IgD-negative memory B cell (primary cell): ENCODE measurements at regions not wholly inside any gene's neighbourhood (a gene's known extent, or its start where the extent isn't known, plus 50 kb on each side); places are given as distances from the start of the nearest gene placed in this dataset.

ENCODE experiments used
- H3K27ac Mint-ChIP-seq, 3 donors: one replicate each; pipeline ENCODE4 v1.8.0; 2020 to 2022; ENCODE audit warnings: mild to moderate bottlenecking in 3 of 3, mixed read lengths in 3 of 3, moderate library complexity in 1 of 3
- H3K27me3 Mint-ChIP-seq: one replicate; pipeline ENCODE4 v1.8.0; 2021; ENCODE audit warnings: mixed read lengths
- H3K36me3 Mint-ChIP-seq: one replicate; pipeline ENCODE4 v1.8.0; 2020; ENCODE audit warnings: mild to moderate bottlenecking, mixed read lengths
- H3K4me1 Mint-ChIP-seq, 3 donors: one replicate each; pipeline ENCODE4 v1.8.0; 2020 to 2022; ENCODE audit warnings: mixed read lengths in 3 of 3, mild to moderate bottlenecking in 1 of 3
- H3K4me3 Mint-ChIP-seq, 4 donors: one replicate each; pipeline ENCODE4 v1.8.0; 2020 to 2022; ENCODE audit warnings: mild to moderate bottlenecking in 4 of 4, mixed read lengths in 4 of 4, moderate library complexity in 3 of 4
- H3K9me3 Mint-ChIP-seq, 3 donors: one replicate each; pipeline ENCODE4 v1.8.0; 2020 to 2021; ENCODE audit warnings: mixed read lengths in 3 of 3, mild to moderate bottlenecking in 1 of 3

GRCh38 chr12:48286665-48287064, 64.1 kb downstream of the ZNF641 start:
- peaks cover 17% of the 10 kb centered on the region for H3K27me3 Mint-ChIP-seq
- H3K9me3 Mint-ChIP-seq, result no peaks in the 10 kb centered on the region
- H3K27ac Mint-ChIP-seq, result peak overlapping the region in 1 of 3 donors; percentile 52
- H3K4me3 Mint-ChIP-seq, result no peak overlapping the region
- peaks cover 1% of the 10 kb centered on the region for H3K36me3 Mint-ChIP-seq
- H3K4me1 Mint-ChIP-seq, result peaks cover 0 to 5% (median 0%) of the 10 kb centered on the region in 3 donors

- Mint-ChIP-seq H3K27me3 (peaks cover 17% of the 10 kb centered on the region), H3K4me1 (peaks cover 0 to 5% (median 0%) of the 10 kb centered on the region in 3 donors), H3K27ac (peak overlapping the region in 1 of 3 donors; percentile 52), H3K4me3 (no peak overlapping the region), H3K9me3 (no peaks in the 10 kb centered on the region), H3K36me3 (peaks cover 1% of the 10 kb centered on the region)
These were observed 64.7 kb downstream of the ZNF641 start for GRCh38 chr12:48285751-48286650.

- Mint-ChIP-seq H3K36me3 (no peaks in the 10 kb centered on the region), H3K9me3 (peaks cover under 1 to 2% (median under 1%) of the 10 kb centered on the region in 3 donors), H3K4me1 (peaks cover 0 to 5% (median 0%) of the 10 kb centered on the region in 3 donors), H3K4me3 (no peak overlapping the region), H3K27ac (no peak overlapping the region), H3K27me3 (peaks cover 19% of the 10 kb centered on the region)
These were observed 68.9 kb downstream of the ZNF641 start for GRCh38 chr12:48281811-48282210.

- H3K27me3 Mint-ChIP-seq, result peaks cover 23% of the 10 kb centered on the region
- no peak overlapping the region for H3K4me3 Mint-ChIP-seq
- H3K9me3 Mint-ChIP-seq, result peaks cover 2 to 8% (median 5%) of the 10 kb centered on the region in 3 donors
- H3K36me3 Mint-ChIP-seq, result peaks cover 1% of the 10 kb centered on the region
- no peaks in the 10 kb centered on the region for H3K4me1 Mint-ChIP-seq
- H3K27ac Mint-ChIP-seq, result no peak overlapping the region
These were observed 70.1 kb downstream of the ZNF641 start for GRCh38 chr12:48280572-48280971.

- H3K4me1 Mint-ChIP-seq, result no peaks in the 10 kb centered on the region
- H3K27ac Mint-ChIP-seq, result no peak overlapping the region
These were observed 71.1 kb downstream of the ZNF641 start for GRCh38 chr12:48279601-48280000.

GRCh38 chr12:48279101-48279500, 71.6 kb downstream of the ZNF641 start:
- no peak overlapping the region for H3K27ac Mint-ChIP-seq
- no peak overlapping the region for H3K4me3 Mint-ChIP-seq
- peaks cover 2 to 10% (median 5%) of the 10 kb centered on the region in 3 donors for H3K9me3 Mint-ChIP-seq
- peaks cover 1% of the 10 kb centered on the region for H3K36me3 Mint-ChIP-seq
- no peaks in the 10 kb centered on the region for H3K4me1 Mint-ChIP-seq
- H3K27me3 Mint-ChIP-seq, result peaks cover 23% of the 10 kb centered on the region

More at GRCh38 chr12:48279601-48280000, 71.1 kb downstream of the ZNF641 start:
- peaks cover 23% of the 10 kb centered on the region for H3K27me3 Mint-ChIP-seq
- peak overlapping the region in 1 of 4 donors; percentile 6 for H3K4me3 Mint-ChIP-seq
- peaks cover 2 to 10% (median 5%) of the 10 kb centered on the region in 3 donors for H3K9me3 Mint-ChIP-seq
- peaks cover 1% of the 10 kb centered on the region for H3K36me3 Mint-ChIP-seq

- no peak overlapping the region for H3K27ac Mint-ChIP-seq
- peak overlapping the region in 1 of 4 donors; percentile 65 for H3K4me3 Mint-ChIP-seq
- H3K36me3 Mint-ChIP-seq, result peaks cover 1% of the 10 kb centered on the region
- H3K4me1 Mint-ChIP-seq, result peaks cover 0 to 2% (median 0%) of the 10 kb centered on the region in 3 donors
- peaks cover 2 to 10% (median 5%) of the 10 kb centered on the region in 3 donors for H3K9me3 Mint-ChIP-seq
- peaks cover 19% of the 10 kb centered on the region for H3K27me3 Mint-ChIP-seq
These were observed 73.5 kb upstream of the OR10AD1 start for GRCh38 chr12:48276621-48277020.

- peak overlapping the region in 1 of 4 donors; percentile 16 for H3K4me3 Mint-ChIP-seq
- H3K4me1 Mint-ChIP-seq, result peaks cover 3 to 6% (median 6%) of the 10 kb centered on the region in 3 donors
- peaks cover 0 to 1% (median 0%) of the 10 kb centered on the region in 3 donors for H3K9me3 Mint-ChIP-seq
- H3K27ac Mint-ChIP-seq, result no peak overlapping the region
- peaks cover 7% of the 10 kb centered on the region for H3K27me3 Mint-ChIP-seq
- H3K36me3 Mint-ChIP-seq, result no peaks in the 10 kb centered on the region
These were observed 63.7 kb upstream of the OR10AD1 start for GRCh38 chr12:48266826-48267225.

- Mint-ChIP-seq H3K9me3 (peaks cover 0 to 1% (median 0%) of the 10 kb centered on the region in 3 donors), H3K4me1 (peaks cover 3 to 6% (median 6%) of the 10 kb centered on the region in 3 donors), H3K36me3 (no peaks in the 10 kb centered on the region), H3K27me3 (peaks cover 4% of the 10 kb centered on the region), H3K4me3 (no peak overlapping the region), H3K27ac (no peak overlapping the region)
These were observed 62.7 kb upstream of the OR10AD1 start for GRCh38 chr12:48265777-48266176.

GRCh38 chr12:48263617-48264016, 60.5 kb upstream of the OR10AD1 start:
- H3K27me3 Mint-ChIP-seq, result peaks cover 4% of the 10 kb centered on the region
- no peak overlapping the region for H3K4me3 Mint-ChIP-seq
- no peaks in the 10 kb centered on the region for H3K36me3 Mint-ChIP-seq
- H3K9me3 Mint-ChIP-seq, result no peaks in the 10 kb centered on the region
- H3K4me1 Mint-ChIP-seq, result peaks cover 3 to 6% (median 6%) of the 10 kb centered on the region in 3 donors
- no peak overlapping the region for H3K27ac Mint-ChIP-seq

GRCh38 chr12:48261773-48262172, 58.7 kb upstream of the OR10AD1 start:
- Mint-ChIP-seq H3K4me1 (peaks cover 3 to 6% (median 6%) of the 10 kb centered on the region in 3 donors), H3K36me3 (no peaks in the 10 kb centered on the region), H3K27me3 (peaks cover 4% of the 10 kb centered on the region), H3K27ac (no peak overlapping the region), H3K4me3 (no peak overlapping the region), H3K9me3 (peaks cover 0 to 1% (median 0%) of the 10 kb centered on the region in 3 donors)
